WERI-Rb-1 (cell line): ENCODE measurements at regions not wholly inside any gene's neighbourhood (a gene's known extent, or its start where the extent isn't known, plus 50 kb on each side); places are given as distances from the start of the nearest gene placed in this dataset.

ENCODE experiments used
- DNase-seq: peaks from one replicate; pipeline ENCODE4 v3.0.0-alpha.2; 2020
- H3K27ac ChIP-seq: fragments of 250-450 bp; sonication (Bioruptor Pico); 2 replicates; pipeline ENCODE4 v1.5.1; 2020; ENCODE audit warnings: mild to moderate bottlenecking, moderate library complexity
- H3K27me3 ChIP-seq: fragments of 250-450 bp; sonication (Bioruptor Pico); 2 replicates; pipeline ENCODE4 v1.5.1; 2021; ENCODE audit warnings: mild to moderate bottlenecking, low read depth, moderate library complexity; ENCODE audit not compliant: insufficient read depth, severe bottlenecking
- H3K36me3 ChIP-seq: fragments of 250-450 bp; sonication (Bioruptor Pico); 2 replicates; pipeline ENCODE4 v1.5.1; 2020; ENCODE audit warnings: mild to moderate bottlenecking, moderate library complexity
- H3K4me3 ChIP-seq: 2 replicates; pipeline ENCODE4 v1.5.1; 2011; ENCODE audit warnings: low read depth, mild to moderate bottlenecking, control low read depth, low read length
- H3K9me3 ChIP-seq: fragments of 250-450 bp; sonication (Bioruptor Pico); 2 replicates; pipeline ENCODE4 v1.5.1; 2021; ENCODE audit warnings: mild to moderate bottlenecking, moderate library complexity; ENCODE audit not compliant: severe bottlenecking
- CTCF ChIP-seq: IDR thresholded peaks from 2 replicates; pipeline ENCODE4 v1.5.1; 2011; ENCODE audit warnings: low read depth, mild to moderate bottlenecking, control low read depth, inconsistent platforms, low read length

GRCh38 chr10:10819206-10819856 is 198.3 kb upstream of the CELF2 start:
- no peak for DNase-seq
- Histone ChIP-seq H3K36me3 (no peaks in the 10 kb centered on the region), H3K27me3 (no peaks in the 10 kb centered on the region), H3K4me3 (no peak overlapping the region), H3K9me3 (no peaks in the 10 kb centered on the region), H3K27ac (no peak overlapping the region)
- no peak for TF ChIP-seq CTCF

- H3K9me3 ChIP-seq: no peaks in the 10 kb centered on the region
- H3K27ac ChIP-seq: no peak overlapping the region
- no peak for TF ChIP-seq CTCF
- no peaks in the 10 kb centered on the region for H3K36me3 ChIP-seq
- no peaks in the 10 kb centered on the region for H3K27me3 ChIP-seq
- DNase-seq: no peak
- no peak overlapping the region for H3K4me3 ChIP-seq
Measured at GRCh38 chr10:10821926-10822325, 195.7 kb upstream of the CELF2 start.

GRCh38 chr10:10824591-10825148 is 193.0 kb upstream of the CELF2 start:
- Histone ChIP-seq H3K4me3 (no peak overlapping the region), H3K27me3 (no peaks in the 10 kb centered on the region), H3K27ac (no peak overlapping the region), H3K9me3 (no peaks in the 10 kb centered on the region), H3K36me3 (no peaks in the 10 kb centered on the region)
- DNase-seq: no peak
- no peak for TF ChIP-seq CTCF

- H3K9me3 ChIP-seq: no peaks in the 10 kb centered on the region
- TF ChIP-seq CTCF: no peak
- H3K27ac ChIP-seq: no peak overlapping the region
- no peaks in the 10 kb centered on the region for H3K27me3 ChIP-seq
- no peak overlapping the region for H3K4me3 ChIP-seq
- DNase-seq: no peak
- H3K36me3 ChIP-seq: no peaks in the 10 kb centered on the region
Measured at GRCh38 chr10:10826125-10826524, 191.5 kb upstream of the CELF2 start.

GRCh38 chr10:10828623-10829022 is 189.0 kb upstream of the CELF2 start:
- H3K36me3 ChIP-seq: no peaks in the 10 kb centered on the region
- DNase-seq: no peak
- no peak overlapping the region for H3K27ac ChIP-seq
- H3K27me3 ChIP-seq: no peaks in the 10 kb centered on the region
- no peak overlapping the region for H3K4me3 ChIP-seq
- H3K9me3 ChIP-seq: no peaks in the 10 kb centered on the region
- no peak for TF ChIP-seq CTCF

GRCh38 chr10:10829576-10829975 is 188.1 kb upstream of the CELF2 start:
- DNase-seq: no peak
- H3K27me3 ChIP-seq: no peaks in the 10 kb centered on the region
- no peak for TF ChIP-seq CTCF
- no peak overlapping the region for H3K4me3 ChIP-seq
- H3K9me3 ChIP-seq: no peaks in the 10 kb centered on the region
- no peak overlapping the region for H3K27ac ChIP-seq
- H3K36me3 ChIP-seq: no peaks in the 10 kb centered on the region
